C1 segment of cervical spinal cord (tissue), 14 donors: ENCODE measurements at regions not wholly inside any gene's neighbourhood (a gene's known extent, or its start where the extent isn't known, plus 50 kb on each side); places are given as distances from the start of the nearest gene placed in this dataset.
"Not testable (repeated sequence)": the region's sequence is repeated elsewhere in the genome, so short reads cannot be mapped to it uniquely, and the experiment has no call there.

Experiments used
- DNase-seq, 14 donors: peaks; one replicate each; lab custom pipeline; 2025; lab: John Stamatoyannopoulos, UW

DNA sequence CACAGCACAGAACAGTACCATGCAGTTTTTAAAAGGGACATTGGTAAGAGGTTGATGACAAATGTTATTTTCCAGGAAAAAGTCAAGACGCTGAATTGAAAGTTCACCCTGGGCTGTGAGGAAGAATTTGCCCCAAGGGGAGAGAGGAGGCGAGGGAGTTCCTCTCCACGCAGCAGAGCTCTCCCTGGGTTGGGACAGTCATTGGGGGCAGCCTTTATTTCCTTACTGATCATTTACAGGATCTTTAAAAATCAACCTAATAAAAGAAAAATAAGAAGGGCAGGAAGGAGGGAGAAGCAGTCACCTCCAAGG lies 49.9 kb upstream of the WNT7B start:
- DNase-seq = no peak

DNA sequence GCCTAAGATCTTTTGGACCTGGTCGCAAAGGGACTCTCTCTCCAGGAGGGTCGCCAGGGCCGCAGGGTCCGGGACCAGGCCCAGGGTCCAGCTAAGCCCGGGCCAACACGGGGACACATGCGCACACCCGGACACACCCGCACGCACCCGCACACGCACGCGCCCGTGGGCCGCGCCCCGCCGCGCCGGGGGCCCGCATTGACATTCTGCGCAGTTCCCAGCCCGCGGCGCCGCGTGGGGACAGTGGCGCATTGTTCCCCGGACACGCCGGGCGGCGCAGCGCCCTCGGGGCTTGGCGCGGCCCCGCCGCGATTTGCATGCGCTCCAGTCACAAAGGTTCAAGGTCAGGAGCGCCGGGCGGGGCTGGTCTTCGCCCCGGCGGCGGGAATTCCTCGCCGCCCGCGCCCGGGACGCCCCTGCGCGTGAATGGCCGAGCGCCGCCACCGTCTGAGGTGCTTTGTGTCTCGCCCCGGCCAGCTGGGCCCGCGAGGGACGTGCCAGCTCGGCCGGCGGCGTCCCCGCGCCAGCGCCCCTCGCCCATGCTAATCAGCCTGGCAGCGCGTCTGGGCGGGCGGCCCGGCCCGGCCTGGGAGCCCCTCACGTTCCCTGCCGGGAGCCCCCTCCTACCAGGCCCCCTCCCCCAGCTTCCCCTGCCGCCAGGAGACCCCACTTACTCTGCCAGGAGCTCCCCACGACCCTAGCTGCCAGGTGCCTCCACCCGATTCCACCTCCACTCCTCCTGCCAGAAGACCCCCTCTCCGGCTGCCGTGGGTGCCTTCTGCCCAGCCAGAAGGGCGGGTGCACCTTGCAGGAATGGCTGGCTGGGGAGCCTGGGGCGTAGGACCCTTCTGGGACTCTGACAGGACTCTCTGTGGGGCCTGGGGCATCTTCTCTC lies 50.5 kb upstream of the WNT7B start:
- DNase-seq = peak in 6 of 14 donors; percentile 37 to 87 (median 75)

DNA sequence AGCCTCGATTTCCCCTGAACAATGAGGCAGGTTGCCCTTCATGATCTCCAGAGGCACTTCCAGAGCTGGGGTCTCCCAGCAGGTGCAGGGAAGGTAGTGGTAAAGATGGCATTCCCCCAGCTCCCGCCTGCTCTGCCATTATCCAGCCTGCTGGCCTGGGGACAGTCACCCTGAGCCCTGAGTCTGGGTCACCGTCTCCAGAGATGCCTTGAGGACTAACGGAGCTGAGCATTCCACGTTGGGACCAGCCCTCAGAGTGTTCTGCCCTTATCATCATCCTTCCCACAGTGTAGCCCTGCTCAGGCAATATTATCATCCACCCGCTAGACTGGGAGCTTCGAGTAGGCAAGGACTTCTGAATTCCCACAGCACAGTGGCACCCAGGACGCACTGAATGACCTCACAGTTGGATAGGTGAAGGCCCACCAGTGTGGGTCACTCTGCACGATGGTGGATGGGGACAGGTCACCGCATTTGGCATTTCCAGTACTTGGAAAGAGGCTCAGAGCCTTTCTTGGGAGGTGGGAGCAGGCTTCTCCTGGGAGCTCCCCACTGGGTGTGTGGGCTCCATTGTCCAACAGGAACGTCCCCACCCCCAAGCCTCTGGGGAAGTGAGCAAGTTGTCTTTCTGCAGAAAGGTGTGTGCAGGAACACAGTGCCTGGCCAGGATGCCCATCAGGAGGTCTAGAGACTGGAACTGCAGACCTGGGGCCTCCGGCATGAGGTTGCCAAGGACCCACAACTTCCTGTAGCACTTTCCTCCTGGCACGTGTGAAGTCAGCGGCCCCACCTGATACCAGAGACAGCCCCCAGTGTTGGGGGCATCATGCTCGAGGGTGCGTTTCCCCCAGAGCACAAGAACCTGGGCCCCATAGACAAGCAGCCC lies 51.4 kb upstream of the WNT7B start:
- no peak for DNase-seq

GRCh38 chr22:46029036-46029435 lies 52.1 kb upstream of the WNT7B start:
- no peak for DNase-seq

GRCh38 chr22:46029574-46030200 lies 52.7 kb upstream of the WNT7B start:
- DNase-seq = no peak

GRCh38 chr22:46030231-46030880 lies 53.4 kb upstream of the WNT7B start:
- no peak for DNase-seq

GRCh38 chr22:46031066-46031465 lies 54.1 kb upstream of the WNT7B start:
- no peak for DNase-seq

- DNase-seq = no peak
Observed at GRCh38 chr22:46031557-46031956, 54.6 kb upstream of the WNT7B start.

- DNase-seq = no peak
Observed at GRCh38 chr22:46031965-46032851, 55.2 kb upstream of the WNT7B start.

DNA sequence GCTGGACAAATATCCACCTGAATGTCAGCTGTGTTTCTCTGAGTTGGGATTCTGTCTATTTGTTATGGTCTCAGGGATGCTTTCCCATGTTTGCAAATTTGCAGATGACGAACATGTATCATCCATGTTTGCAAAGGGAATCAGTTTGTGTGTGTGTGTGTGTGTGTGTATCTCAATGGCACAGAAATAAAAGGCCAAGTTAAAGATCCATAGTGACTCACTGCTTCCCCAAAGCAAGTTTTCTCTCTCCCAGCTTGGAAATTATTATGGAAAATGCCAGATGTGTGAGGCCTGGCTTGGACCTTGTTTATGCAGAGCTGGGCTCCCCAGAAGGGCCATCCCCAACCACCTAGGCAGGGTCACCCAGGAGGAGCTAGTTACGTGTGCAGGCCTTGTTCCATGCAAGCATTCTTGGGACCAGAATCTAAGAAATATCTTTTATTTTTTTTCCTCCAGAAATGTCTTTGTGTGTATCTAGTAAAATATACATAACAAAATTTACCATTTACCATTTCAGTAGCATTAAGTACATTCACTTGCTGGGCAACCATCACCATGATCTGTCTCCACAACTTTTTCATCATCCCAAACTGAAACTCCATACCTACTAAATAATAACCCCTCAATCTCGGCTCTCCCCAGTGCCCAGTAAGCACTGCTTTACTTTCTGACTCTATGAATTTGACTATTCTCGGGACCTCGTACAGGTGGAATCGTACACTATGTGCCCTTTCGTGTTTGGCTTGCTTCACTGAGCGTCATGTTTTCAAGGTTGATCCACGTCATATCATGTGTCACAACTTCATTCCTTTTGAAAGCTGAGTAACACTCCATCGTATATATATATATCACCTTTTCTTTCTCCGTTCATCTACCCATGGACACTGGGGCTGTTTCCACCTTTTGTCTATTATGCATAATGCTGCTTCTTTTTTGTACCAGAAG lies 56.6 kb upstream of the WNT7B start:
- no peak for DNase-seq

- not testable (repeated sequence) for DNase-seq
Observed at GRCh38 chr22:46034480-46034879, 57.5 kb upstream of the WNT7B start.

DNA sequence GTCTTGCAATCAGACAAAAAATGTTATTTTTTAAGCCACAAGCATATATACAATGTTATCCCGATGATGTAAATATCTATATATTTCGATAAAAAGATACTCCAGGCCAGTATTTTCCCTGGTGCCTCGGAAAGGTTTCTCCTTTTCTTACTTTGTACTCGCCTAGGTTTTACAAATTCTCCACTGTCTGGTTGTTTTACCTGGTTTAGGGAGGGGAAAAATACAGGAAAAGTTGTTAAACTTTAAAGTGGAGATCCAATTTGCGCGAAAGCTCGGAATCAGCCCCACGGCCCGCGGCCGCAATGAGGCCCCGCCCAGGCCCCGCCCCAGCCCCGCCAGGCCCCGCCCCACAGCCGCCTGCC lies 58.4 kb upstream of the WNT7B start:
- no peak for DNase-seq

GRCh38 chr22:46035742-46036557 lies 59.0 kb upstream of the WNT7B start:
- peak; percentile 93 to 100 (median 99) for DNase-seq

- no peak for DNase-seq
Observed at GRCh38 chr22:46036558-46037408, 59.8 kb upstream of the WNT7B start.

- no peak for DNase-seq
Observed at GRCh38 chr22:46038174-46038487, 61.2 kb upstream of the WNT7B start.

DNA sequence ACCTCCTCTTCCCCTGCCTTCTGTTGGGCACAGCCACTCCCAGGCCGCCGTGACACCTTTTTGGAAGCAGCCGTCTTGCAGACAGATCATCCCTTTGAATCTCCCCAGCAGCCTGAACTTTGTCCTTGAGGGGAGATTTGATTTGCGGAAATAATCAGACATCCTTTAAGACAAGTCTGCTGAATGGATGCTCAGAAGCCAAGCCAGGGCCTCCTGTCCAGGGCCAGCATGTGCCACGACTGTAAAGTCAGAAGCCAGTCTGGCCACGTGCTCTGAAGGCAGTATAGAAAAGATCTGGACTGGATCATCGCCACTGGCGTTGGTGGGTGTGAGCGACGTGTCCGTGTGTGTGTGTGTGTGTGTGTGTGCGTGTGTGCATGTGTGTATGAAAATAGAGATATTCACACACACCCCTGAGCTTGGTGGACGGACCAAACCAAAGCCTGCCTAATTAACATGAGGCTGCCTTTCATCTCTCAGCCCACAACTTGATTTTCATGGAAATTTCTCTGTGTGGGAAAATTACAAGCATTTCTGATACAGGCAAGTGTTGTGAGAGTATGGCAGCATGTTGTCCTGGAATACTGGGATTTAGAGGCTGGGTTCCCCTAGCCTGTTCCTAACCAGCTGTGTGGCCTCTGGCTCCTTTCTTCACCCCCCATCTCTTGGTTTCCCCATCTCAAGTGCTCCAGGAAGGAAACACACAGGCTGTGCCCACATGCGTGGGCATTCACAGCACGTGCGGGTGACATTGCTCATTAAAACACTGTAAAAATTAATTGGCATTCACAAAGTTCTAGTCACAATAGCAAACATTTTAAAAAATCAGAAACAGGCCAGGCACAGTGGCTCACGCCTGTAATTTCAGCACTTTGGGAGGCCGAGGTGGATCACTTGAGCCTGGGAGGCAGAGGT lies 61.8 kb upstream of the WNT7B start:
- no peak for DNase-seq

GRCh38 chr22:46039535-46039934 lies 62.6 kb upstream of the WNT7B start:
- no peak for DNase-seq
